HUES48 (cell line): ENCODE measurements at regions not wholly inside any gene's neighbourhood (a gene's known extent, or its start where the extent isn't known, plus 50 kb on each side); places are given as distances from the start of the nearest gene placed in this dataset.
"Not testable (repeated sequence)": the region's sequence is repeated elsewhere in the genome, so short reads cannot be mapped to it uniquely, and the experiment has no call there.

Source experiments
- H3K27ac ChIP-seq: one replicate; pipeline ENCODE4 v1.7.0; 2013; ENCODE audit warnings: low read depth, low read length, inconsistent platforms
- H3K27me3 ChIP-seq: 2 replicates; pipeline ENCODE4 v1.6.1; 2013; ENCODE audit warnings: mild to moderate bottlenecking, low read length; ENCODE audit not compliant: control insufficient read depth, insufficient read depth
- H3K36me3 ChIP-seq: 2 replicates; pipeline ENCODE4 v1.6.1; 2013; ENCODE audit warnings: low read length; ENCODE audit not compliant: control insufficient read depth, insufficient read depth
- H3K4me1 ChIP-seq: 2 replicates; pipeline ENCODE4 v1.6.1; 2013; ENCODE audit warnings: mild to moderate bottlenecking, low read length; ENCODE audit not compliant: control insufficient read depth, insufficient read depth
- H3K4me3 ChIP-seq: 2 replicates; pipeline ENCODE4 v1.5.1; 2013; ENCODE audit warnings: mild to moderate bottlenecking, low read depth, low read length
- H3K9ac ChIP-seq: 2 replicates; pipeline ENCODE4 v1.6.1; 2013; ENCODE audit warnings: mild to moderate bottlenecking, low read depth, low read length, moderate library complexity
- H3K9me3 ChIP-seq: 2 replicates; pipeline ENCODE4 v1.6.1; 2013; ENCODE audit warnings: low read length; ENCODE audit not compliant: control insufficient read depth, insufficient read depth

- H3K27me3 ChIP-seq, result no peaks in the 10 kb centered on the region
- H3K9ac ChIP-seq, result no peak overlapping the region
- no peak overlapping the region for H3K27ac ChIP-seq
- H3K9me3 ChIP-seq, result no peaks in the 10 kb centered on the region
- no peaks in the 10 kb centered on the region for H3K36me3 ChIP-seq
- no peak overlapping the region for H3K4me3 ChIP-seq
- peaks cover 6% of the 10 kb centered on the region; the same call in 1 of the 2 replicates for H3K4me1 ChIP-seq
Measured at GRCh38 chr7:124192885-124193284, 160.0 kb upstream of the TMEM229A start.

- Histone ChIP-seq H3K4me3 (no peak overlapping the region), H3K4me1 (peaks cover 6% of the 10 kb centered on the region; the same call in 1 of the 2 replicates), H3K9me3 (no peaks in the 10 kb centered on the region), H3K27me3 (no peaks in the 10 kb centered on the region), H3K36me3 (no peaks in the 10 kb centered on the region), H3K9ac (no peak overlapping the region), H3K27ac (no peak overlapping the region)
Measured at GRCh38 chr7:124191713-124192112, 158.8 kb upstream of the TMEM229A start.

- H3K4me3 ChIP-seq, result no peak overlapping the region
- H3K9me3 ChIP-seq, result no peaks in the 10 kb centered on the region
Measured at GRCh38 chr7:124191030-124191429, 158.2 kb upstream of the TMEM229A start.

GRCh38 chr7:124188576-124188975 is 155.7 kb upstream of the TMEM229A start:
- H3K27me3 ChIP-seq, result no peaks in the 10 kb centered on the region

More at GRCh38 chr7:124191030-124191429, 158.2 kb upstream of the TMEM229A start:
- Histone ChIP-seq H3K27me3 (no peaks in the 10 kb centered on the region), H3K27ac (no peak overlapping the region), H3K9ac (no peak overlapping the region), H3K36me3 (no peaks in the 10 kb centered on the region), H3K4me1 (peaks cover 6% of the 10 kb centered on the region; the same call in 1 of the 2 replicates)

GRCh38 chr7:124187962-124188361 is 155.1 kb upstream of the TMEM229A start:
- Histone ChIP-seq H3K4me1 (peaks cover 6% of the 10 kb centered on the region; the same call in 1 of the 2 replicates), H3K9me3 (no peaks in the 10 kb centered on the region), H3K9ac (no peak overlapping the region)

More at GRCh38 chr7:124188576-124188975, 155.7 kb upstream of the TMEM229A start:
- H3K27ac ChIP-seq, result no peak overlapping the region
- H3K9ac ChIP-seq, result no peak overlapping the region
- H3K4me1 ChIP-seq, result peaks cover 6% of the 10 kb centered on the region; the same call in 1 of the 2 replicates
- H3K4me3 ChIP-seq, result no peak overlapping the region
- no peaks in the 10 kb centered on the region for H3K36me3 ChIP-seq
- H3K9me3 ChIP-seq, result no peaks in the 10 kb centered on the region

GRCh38 chr7:124183649-124184048 is 150.8 kb upstream of the TMEM229A start:
- Histone ChIP-seq H3K27ac (no peak overlapping the region), H3K27me3 (no peaks in the 10 kb centered on the region), H3K4me3 (no peak overlapping the region), H3K4me1 (peaks cover 6% of the 10 kb centered on the region; the same call in 1 of the 2 replicates), H3K9me3 (no peaks in the 10 kb centered on the region), H3K36me3 (no peaks in the 10 kb centered on the region), H3K9ac (no peak overlapping the region)

More at GRCh38 chr7:124187962-124188361, 155.1 kb upstream of the TMEM229A start:
- Histone ChIP-seq H3K27me3 (no peaks in the 10 kb centered on the region), H3K4me3 (no peak overlapping the region), H3K27ac (no peak overlapping the region), H3K36me3 (no peaks in the 10 kb centered on the region)

GRCh38 chr7:124179641-124180040 is 146.8 kb upstream of the TMEM229A start:
- Histone ChIP-seq H3K27ac (no peak overlapping the region), H3K9ac (no peak overlapping the region), H3K9me3 (no peaks in the 10 kb centered on the region), H3K36me3 (no peaks in the 10 kb centered on the region), H3K27me3 (no peaks in the 10 kb centered on the region), H3K4me3 (no peak overlapping the region), H3K4me1 (no peaks in the 10 kb centered on the region)

- Histone ChIP-seq H3K9ac (no peak overlapping the region), H3K27me3 (no peaks in the 10 kb centered on the region), H3K36me3 (no peaks in the 10 kb centered on the region), H3K27ac (no peak overlapping the region), H3K4me3 (no peak overlapping the region), H3K9me3 (no peaks in the 10 kb centered on the region), H3K4me1 (no peaks in the 10 kb centered on the region)
Measured at GRCh38 chr7:124177891-124178290, 145.0 kb upstream of the TMEM229A start.

GRCh38 chr7:124171812-124172211 is 138.9 kb upstream of the TMEM229A start:
- not testable (repeated sequence) for H3K27me3 ChIP-seq, H3K4me3 ChIP-seq, H3K36me3 ChIP-seq, H3K9ac ChIP-seq, H3K9me3 ChIP-seq, H3K27ac ChIP-seq, H3K4me1 ChIP-seq

- no peaks in the 10 kb centered on the region for H3K9me3 ChIP-seq
- no peak overlapping the region for H3K27ac ChIP-seq
- H3K27me3 ChIP-seq, result no peaks in the 10 kb centered on the region
- H3K36me3 ChIP-seq, result no peaks in the 10 kb centered on the region
- H3K4me1 ChIP-seq, result no peaks in the 10 kb centered on the region
- H3K9ac ChIP-seq, result no peak overlapping the region
- no peak overlapping the region for H3K4me3 ChIP-seq
Measured at GRCh38 chr7:124171068-124171467, 138.2 kb upstream of the TMEM229A start.

- H3K4me1 ChIP-seq, result no peaks in the 10 kb centered on the region
- no peak overlapping the region for H3K9ac ChIP-seq
- no peak overlapping the region for H3K4me3 ChIP-seq
- H3K27ac ChIP-seq, result no peak overlapping the region
- no peaks in the 10 kb centered on the region for H3K36me3 ChIP-seq
- H3K9me3 ChIP-seq, result no peaks in the 10 kb centered on the region
- no peaks in the 10 kb centered on the region for H3K27me3 ChIP-seq
Measured at GRCh38 chr7:124168616-124169015, 135.7 kb upstream of the TMEM229A start.

- no peaks in the 10 kb centered on the region for H3K36me3 ChIP-seq
- no peak overlapping the region for H3K27ac ChIP-seq
- no peak overlapping the region for H3K4me3 ChIP-seq
- no peaks in the 10 kb centered on the region for H3K27me3 ChIP-seq
- H3K9me3 ChIP-seq, result no peaks in the 10 kb centered on the region
- no peak overlapping the region for H3K9ac ChIP-seq
- no peaks in the 10 kb centered on the region for H3K4me1 ChIP-seq
Measured at GRCh38 chr7:124162667-124163066, 129.8 kb upstream of the TMEM229A start.
